MG63 (cell line): ENCODE measurements at regions not wholly inside any gene's neighbourhood (a gene's known extent, or its start where the extent isn't known, plus 50 kb on each side); places are given as distances from the start of the nearest gene placed in this dataset.
"Not testable (repeated sequence)": the region's sequence is repeated elsewhere in the genome, so short reads cannot be mapped to it uniquely, and the experiment has no call there.

Source experiments
- DNase-seq: peaks from one replicate; pipeline ENCODE4 v3.0.0-alpha.2; 2020
- H3K27me3 ChIP-seq: fragments of 250-450 bp; sonication (Bioruptor Pico); 2 replicates; pipeline ENCODE4 v1.5.1; 2020; ENCODE audit warnings: mild to moderate bottlenecking, moderate library complexity
- H3K36me3 ChIP-seq: fragments of 250-450 bp; sonication (Bioruptor Pico); 2 replicates; pipeline ENCODE4 v1.5.1; 2020; ENCODE audit warnings: mild to moderate bottlenecking, moderate library complexity
- H3K4me3 ChIP-seq: fragments of 250-450 bp; sonication (Bioruptor Pico); 2 replicates; pipeline ENCODE4 v1.5.1; 2020; ENCODE audit warnings: mild to moderate bottlenecking, moderate library complexity
- H3K9me3 ChIP-seq: fragments of 250-450 bp; sonication (Bioruptor Pico); 2 replicates; pipeline ENCODE4 v1.5.1; 2020; ENCODE audit warnings: mild to moderate bottlenecking, moderate library complexity

DNA sequence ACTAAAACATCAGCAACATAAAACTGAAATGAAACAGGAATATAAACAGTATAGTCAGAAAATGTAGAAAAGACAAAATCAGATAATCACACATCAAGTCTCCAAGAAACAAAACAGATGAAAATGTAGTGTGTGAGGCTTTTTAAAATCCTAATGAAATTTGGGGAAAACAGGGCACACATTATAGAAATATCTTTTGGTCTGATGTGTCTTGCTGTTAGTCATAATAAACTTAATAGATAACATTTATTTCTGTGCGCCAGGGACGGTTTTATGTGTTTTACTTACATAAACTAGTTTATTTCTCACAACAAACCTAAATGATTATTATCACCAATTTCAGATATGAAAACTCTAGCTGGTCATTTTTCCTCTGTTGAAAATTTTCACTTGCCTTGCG, 293.9 kb upstream of the GATB start:
- Histone ChIP-seq H3K27me3 (no peaks in the 10 kb centered on the region), H3K36me3 (no peaks in the 10 kb centered on the region), H3K4me3 (no peak overlapping the region), H3K9me3 (peaks cover 3% of the 10 kb centered on the region; the same call in 1 of the 2 replicates)
- no peak for DNase-seq

DNA sequence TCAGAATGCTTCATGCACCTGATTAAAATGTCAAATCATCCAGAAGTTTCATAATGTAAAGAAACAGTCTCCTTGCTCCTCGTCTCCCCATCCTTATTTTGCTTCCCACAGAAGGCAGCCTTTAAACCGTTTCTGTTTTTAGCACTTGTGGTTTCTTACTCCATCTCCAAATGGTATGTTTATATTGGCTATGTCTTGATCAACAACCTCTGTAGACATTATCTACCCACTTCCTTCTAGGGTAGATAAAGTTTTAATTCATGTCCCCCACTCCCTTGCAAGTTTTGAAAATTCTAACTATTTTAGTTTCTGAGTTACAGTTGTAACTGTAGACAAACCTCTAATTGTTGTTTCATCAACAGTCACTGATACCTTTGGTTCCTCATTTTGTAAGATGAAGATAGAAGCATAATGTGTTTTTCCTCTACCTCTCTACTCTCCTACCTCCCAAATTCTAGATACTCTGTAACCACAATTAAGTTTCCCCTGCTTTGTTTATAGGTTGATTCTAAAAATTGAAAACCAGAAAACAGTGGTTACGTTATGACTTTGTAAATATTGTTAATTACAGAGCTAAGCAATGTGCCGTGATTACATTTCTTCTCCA, 291.7 kb upstream of the GATB start:
- Histone ChIP-seq H3K9me3 (peaks cover 3% of the 10 kb centered on the region; the same call in 1 of the 2 replicates), H3K4me3 (no peak overlapping the region), H3K36me3 (no peaks in the 10 kb centered on the region), H3K27me3 (no peaks in the 10 kb centered on the region)
- DNase-seq, result no peak

DNA sequence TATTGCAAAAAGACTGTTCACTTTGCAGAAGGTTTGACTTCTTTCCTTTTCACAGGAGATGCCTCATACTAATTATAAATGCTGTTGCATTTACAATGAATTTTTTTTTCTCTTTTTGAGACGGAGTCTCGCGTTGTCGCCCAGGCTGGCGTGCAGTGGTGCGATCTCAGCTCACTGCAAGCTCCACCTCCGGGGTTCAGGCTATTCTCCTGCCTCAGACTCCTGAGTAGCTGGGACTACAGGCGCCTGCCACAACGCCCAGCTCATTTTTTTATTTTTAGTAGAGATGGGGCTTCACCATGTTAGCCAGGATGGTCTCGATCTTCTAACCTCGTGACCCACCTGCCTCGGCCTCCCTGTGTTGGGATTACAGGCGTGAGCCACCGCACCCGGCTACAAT, 290.5 kb upstream of the GATB start:
- H3K9me3 ChIP-seq, H3K36me3 ChIP-seq, DNase-seq, H3K27me3 ChIP-seq, H3K4me3 ChIP-seq: not testable (repeated sequence)

DNA sequence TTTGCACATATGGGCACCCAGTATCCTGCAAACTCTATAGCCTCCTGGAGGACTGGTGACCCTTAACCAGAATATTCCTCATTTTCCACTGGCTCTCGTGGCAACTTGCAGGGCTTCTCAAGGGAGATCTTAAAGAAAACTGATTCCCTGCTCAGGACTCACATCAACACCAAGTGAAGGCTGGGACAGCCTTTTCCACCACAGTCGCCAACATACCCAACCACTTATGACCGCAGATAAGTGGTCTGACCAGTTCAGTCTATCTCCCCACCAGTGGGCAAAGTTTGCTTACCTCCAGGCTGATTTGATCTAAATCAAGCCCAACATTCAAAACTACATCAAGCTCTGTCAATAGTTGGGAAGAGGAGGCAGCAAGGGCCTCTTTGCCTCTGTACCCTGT, 289.3 kb upstream of the GATB start:
- H3K4me3 ChIP-seq, result no peak overlapping the region
- no peaks in the 10 kb centered on the region for H3K27me3 ChIP-seq
- H3K9me3 ChIP-seq, result no peaks in the 10 kb centered on the region
- no peak for DNase-seq
- H3K36me3 ChIP-seq, result no peaks in the 10 kb centered on the region

DNA sequence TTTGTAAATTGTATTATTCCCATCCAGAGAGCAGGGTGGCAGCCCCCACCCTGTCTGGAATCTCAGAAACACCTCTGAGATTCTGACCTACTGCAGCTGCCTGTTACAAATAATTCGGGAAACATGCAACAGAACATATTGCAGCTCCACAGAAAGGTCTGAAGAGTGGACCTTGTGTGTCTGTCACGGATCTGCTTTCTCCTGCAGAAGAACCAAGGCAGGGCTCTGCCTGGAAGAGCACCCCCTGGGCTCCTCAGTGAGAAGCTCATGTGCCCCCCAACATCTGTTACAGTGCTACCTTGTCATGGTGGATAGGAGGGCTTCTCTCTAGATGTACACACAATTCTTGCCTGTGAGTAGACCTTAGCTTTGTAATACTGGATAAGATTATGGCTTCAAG, 286.6 kb upstream of the GATB start:
- H3K4me3 ChIP-seq, result no peak overlapping the region
- no peaks in the 10 kb centered on the region for H3K36me3 ChIP-seq
- H3K9me3 ChIP-seq, result no peaks in the 10 kb centered on the region
- DNase-seq, result no peak
- H3K27me3 ChIP-seq, result no peaks in the 10 kb centered on the region

DNA sequence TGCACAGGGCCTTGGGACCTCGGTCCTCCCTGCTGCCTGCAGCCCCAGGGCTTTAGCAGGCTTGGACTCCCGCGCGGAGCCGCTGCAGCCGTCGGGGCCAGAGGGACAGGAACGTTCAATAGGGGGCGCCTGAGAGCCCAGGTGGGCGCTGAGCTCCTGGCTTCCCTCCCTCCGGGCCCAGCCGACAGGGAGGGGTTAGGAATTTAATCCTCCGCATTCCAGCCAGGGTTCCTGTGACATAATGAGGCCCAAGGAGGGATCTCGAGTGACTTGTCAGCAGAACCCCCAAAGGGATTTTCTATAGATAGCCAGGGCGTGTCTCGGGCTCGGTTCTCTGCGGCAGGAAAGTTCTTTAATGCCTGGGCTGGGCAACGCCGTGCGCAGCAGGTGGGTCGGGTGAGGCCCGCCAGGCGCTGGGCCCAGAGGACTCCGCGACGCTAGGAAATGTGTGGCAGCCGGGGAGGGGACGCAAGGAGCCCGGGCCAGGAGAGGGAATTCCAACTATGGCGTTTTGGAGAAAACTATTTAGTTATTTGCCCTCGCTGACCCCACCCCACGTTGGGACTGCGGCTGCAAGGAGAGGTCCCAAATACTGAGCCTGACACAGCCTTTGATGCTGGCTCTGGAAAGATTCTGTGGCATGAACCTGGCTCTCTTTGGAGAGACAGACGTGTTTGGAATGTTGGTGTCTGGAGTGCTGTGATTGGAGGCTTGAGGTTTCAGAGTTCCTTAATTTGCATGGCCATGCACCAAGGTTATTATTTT, 285.2 kb upstream of the GATB start:
- Histone ChIP-seq H3K27me3 (no peaks in the 10 kb centered on the region), H3K36me3 (no peaks in the 10 kb centered on the region), H3K4me3 (no peak overlapping the region), H3K9me3 (no peaks in the 10 kb centered on the region)
- no peak for DNase-seq

DNA sequence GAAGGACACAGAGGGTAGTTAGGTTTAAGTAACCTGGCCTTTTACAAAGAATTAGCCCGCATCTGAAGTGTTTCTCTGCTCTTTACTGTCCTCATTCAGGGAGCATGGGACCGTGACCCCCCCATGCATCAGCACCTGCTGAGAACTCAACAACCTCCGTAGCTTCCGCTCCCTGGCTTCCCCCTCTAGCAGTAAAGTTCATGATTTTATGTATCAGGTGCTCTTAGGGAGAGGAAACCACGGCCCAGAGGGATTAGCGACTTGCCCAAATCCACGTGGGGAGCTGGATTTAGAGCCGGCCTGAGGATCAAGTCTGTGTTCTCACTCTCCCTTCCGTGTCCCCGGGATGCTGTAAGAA, 284.6 kb upstream of the GATB start:
- Histone ChIP-seq H3K9me3 (no peaks in the 10 kb centered on the region), H3K27me3 (no peaks in the 10 kb centered on the region), H3K4me3 (no peak overlapping the region), H3K36me3 (no peaks in the 10 kb centered on the region)
- DNase-seq, result no peak

DNA sequence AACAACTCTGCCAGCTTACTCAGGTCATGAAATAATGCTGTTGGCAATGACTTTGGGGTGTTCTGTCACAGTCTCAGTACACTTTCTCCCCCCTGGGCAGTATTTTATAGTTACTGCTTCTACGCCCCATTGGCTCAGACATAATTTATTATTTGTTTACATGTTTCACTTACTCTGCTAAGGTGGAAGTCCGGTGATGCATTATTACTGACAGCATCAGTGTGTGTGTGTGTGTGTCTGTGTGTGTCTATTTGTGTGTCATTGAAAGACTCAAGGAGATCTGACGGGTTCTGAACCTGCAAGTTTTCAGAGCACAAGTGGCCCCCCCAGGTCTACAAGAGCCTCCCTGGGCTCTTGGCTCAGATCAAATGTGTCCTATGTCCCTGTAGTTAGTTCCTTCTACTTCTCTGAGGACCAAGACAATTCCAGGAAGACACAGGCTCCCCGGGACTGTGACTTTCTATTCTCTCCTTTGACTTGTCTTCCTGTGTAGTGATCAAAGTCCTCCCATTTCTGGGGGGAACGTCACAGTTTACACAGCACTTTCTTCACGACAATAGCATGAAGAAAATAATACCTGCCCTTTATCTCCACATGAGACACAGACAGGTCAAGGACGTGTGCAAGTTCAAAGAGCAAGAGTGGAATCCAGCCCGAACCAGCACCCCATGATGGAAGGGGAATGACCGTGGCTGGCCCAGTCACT, 283.7 kb upstream of the GATB start:
- H3K27me3 ChIP-seq, result no peaks in the 10 kb centered on the region
- H3K9me3 ChIP-seq, result no peaks in the 10 kb centered on the region
- no peak overlapping the region for H3K4me3 ChIP-seq
- DNase-seq, result no peak
- no peaks in the 10 kb centered on the region for H3K36me3 ChIP-seq

DNA sequence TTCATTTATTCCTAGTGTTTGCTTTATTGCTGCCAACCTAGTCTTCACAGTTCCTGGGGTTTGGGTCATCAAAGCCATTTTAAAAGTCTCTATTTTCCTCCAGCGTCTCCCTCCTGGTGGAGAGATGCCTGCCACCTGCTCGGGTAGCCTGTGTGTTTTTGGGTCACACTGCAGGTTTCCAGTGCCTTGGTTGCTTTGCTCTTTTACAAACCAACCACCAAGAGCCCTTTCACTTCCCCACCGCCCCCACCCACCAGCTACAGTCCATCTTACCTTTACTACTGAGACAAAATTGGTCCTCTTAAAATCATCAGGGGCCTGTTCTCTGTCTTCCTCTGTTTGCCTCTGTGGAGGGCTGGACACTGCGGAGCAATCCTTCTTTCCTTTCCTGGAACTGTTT, 280.5 kb upstream of the GATB start:
- DNase-seq, result no peak
- no peaks in the 10 kb centered on the region for H3K36me3 ChIP-seq
- no peaks in the 10 kb centered on the region for H3K27me3 ChIP-seq
- no peak overlapping the region for H3K4me3 ChIP-seq
- H3K9me3 ChIP-seq, result no peaks in the 10 kb centered on the region

DNA sequence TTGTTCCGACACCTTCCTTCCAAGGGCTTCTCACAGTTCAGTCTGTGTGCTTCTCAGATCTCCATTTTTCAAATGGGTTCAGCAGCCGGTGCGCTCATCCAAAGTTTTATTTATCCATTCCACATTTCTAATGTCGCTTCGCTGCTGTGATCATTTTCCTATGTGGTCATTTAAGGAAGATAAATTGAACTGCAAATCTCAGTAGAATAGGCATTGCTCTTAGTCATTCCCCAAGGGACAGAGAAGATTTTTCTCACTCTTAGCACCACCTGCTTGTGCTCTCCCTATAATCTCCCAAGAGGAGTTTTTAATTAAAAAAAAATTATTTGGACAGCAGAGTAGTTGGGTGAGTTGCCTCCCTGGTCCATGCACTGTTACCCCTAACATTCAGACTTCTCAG, 278.9 kb upstream of the GATB start:
- no peaks in the 10 kb centered on the region for H3K27me3 ChIP-seq
- no peaks in the 10 kb centered on the region for H3K36me3 ChIP-seq
- H3K4me3 ChIP-seq, result no peak overlapping the region
- H3K9me3 ChIP-seq, result no peaks in the 10 kb centered on the region
- no peak for DNase-seq

DNA sequence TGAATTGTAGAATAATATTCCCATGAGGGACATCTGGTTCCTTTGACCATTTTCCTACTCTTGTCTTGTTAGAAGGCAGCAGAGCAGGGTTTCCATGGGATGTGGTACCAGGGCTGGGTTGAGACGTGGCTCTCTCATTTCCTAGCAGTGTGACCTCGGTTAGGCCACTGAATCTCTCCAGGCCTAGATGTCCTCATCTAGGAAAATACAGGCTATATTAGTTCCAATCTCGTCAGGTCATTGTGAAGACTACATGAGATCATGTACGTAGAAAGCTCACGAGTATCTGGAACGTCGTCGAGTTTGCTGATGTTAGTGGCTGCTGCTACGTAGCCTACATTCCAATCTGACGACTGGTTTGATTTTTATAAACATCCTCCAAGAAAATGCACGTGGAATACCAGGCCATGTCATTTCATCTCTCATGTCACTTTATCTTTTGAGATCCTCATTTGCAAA, 278.2 kb upstream of the GATB start:
- Histone ChIP-seq H3K9me3 (no peaks in the 10 kb centered on the region), H3K27me3 (no peaks in the 10 kb centered on the region), H3K4me3 (no peak overlapping the region), H3K36me3 (no peaks in the 10 kb centered on the region)
- DNase-seq, result peak; percentile 20

DNA sequence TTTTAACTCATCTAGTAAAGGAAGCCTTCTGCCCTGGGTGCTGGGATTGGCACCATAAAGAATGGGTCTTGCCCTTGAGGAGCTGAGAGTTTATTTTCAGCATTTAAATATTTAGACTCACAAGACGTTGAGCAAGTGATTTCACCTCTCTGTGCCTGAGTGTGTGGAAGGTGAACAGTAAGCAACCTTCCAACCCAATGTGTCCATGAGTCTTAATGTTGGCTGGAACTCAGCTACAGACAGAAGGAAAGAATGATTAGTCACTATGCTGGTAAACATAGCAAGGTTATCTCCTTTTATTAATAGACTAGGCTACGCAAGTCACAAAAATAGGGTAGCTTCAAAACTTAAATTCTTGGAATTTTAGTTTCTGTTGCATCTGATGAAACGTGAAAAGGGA, 277.4 kb upstream of the GATB start:
- no peaks in the 10 kb centered on the region for H3K27me3 ChIP-seq
- H3K36me3 ChIP-seq, result no peaks in the 10 kb centered on the region
- peak; percentile 23 for DNase-seq
- no peaks in the 10 kb centered on the region for H3K9me3 ChIP-seq
- no peak overlapping the region for H3K4me3 ChIP-seq

DNA sequence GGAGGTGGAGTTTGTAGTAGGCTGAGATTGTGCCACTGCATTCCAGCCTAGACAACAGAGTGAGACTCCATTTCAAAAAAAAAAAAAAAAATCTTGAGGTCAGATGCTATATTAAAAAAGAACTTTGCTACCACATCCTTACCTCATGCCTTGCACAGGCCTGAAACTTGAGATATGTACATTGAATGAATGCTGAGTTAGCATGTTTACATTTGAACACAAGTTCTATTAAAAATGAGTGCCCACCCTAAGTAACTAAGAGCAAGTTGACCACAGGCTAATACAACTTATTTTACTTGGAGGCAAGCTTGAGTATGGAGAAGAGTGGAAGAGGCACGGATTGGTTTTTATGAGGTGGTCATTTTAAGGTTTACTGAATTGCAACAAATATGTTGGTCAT, 276.6 kb upstream of the GATB start:
- Histone ChIP-seq H3K27me3 (no peaks in the 10 kb centered on the region), H3K9me3 (no peaks in the 10 kb centered on the region), H3K4me3 (no peak overlapping the region), H3K36me3 (no peaks in the 10 kb centered on the region)
- no peak for DNase-seq

DNA sequence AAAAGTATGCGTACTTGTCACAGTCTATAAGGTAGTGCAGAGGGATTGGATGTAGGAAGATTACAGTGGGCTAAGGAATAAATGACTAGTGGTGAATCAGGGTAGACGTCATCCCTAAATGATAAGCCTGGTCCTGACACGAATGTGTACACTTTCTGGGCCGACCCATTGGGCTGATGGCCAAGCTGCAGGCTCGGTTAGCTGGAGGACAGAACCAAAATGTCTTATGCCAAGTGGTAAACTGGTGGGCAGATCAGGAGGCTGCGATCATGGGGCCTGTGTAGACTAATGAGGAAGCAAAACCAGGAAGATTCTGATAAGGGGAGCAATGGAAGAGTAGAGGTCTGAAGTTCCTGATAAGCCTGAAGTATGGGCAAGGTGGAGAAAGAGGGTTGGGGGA, 272.8 kb upstream of the GATB start:
- DNase-seq, result no peak
- Histone ChIP-seq H3K9me3 (no peaks in the 10 kb centered on the region), H3K27me3 (no peaks in the 10 kb centered on the region), H3K36me3 (no peaks in the 10 kb centered on the region), H3K4me3 (no peak overlapping the region)

DNA sequence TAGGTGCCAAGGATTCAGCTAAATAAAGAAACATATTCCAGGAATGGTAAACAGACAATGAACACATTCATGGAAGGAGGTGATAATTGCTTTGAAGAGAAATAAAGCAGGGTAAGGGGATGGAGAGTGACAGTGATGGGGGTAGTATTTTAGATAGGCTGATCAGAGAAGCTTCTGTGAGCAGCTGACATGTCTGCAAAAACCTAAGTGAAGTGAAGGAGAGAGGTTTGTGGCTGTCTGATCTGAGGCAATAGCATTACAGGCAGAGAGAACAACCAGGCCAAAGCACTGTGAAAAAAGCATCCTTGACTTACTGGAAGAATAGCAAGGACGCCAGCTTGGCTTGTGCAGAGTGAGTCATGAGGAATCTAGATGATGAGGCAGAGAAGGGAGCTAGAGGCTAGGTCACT, 271.9 kb upstream of the GATB start:
- Histone ChIP-seq H3K9me3 (no peaks in the 10 kb centered on the region), H3K4me3 (no peak overlapping the region), H3K36me3 (no peaks in the 10 kb centered on the region), H3K27me3 (no peaks in the 10 kb centered on the region)
- peak; percentile 71 for DNase-seq

DNA sequence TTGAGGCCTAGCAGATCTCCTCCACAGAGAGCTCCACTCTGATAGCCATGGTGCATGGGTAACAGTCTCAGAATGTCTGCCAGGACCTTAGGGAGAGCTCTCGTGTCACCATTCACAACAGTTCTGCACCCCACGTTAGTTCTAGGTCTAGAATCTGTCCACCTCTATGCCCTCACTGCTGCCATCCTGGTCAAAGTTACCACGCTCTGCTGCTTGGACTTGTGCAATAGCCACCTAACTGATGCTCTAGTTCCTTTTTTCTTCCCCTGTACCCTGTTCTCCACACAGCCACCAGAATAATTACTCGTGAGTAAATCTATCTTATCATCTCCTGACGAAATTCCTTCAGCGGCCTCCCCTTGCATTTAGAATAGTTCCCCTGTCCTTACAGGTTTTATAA, 268.8 kb upstream of the GATB start:
- Histone ChIP-seq H3K27me3 (no peaks in the 10 kb centered on the region), H3K4me3 (no peak overlapping the region), H3K9me3 (no peaks in the 10 kb centered on the region), H3K36me3 (no peaks in the 10 kb centered on the region)
- no peak for DNase-seq

DNA sequence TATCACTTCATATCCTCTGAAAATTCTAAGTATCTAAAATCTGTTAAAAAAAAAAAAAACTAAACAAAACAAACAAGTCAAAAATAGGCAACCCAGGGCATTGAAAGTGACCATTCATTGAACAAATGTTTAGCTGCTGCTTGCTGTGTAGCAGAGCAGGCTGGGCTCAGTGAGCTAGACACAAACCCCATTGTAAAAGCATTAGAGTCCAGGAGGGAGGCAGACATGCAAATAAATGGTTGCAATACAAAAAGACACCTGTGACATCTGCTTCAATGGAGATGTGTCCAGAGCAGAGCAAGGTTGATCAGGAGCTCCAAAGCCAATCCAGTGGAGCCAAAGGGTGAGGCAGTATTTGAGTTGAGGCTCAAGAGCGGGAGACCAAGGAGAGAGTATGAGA, 267.3 kb upstream of the GATB start:
- H3K36me3 ChIP-seq, result no peaks in the 10 kb centered on the region
- no peak for DNase-seq
- no peaks in the 10 kb centered on the region for H3K9me3 ChIP-seq
- no peaks in the 10 kb centered on the region for H3K27me3 ChIP-seq
- no peak overlapping the region for H3K4me3 ChIP-seq

DNA sequence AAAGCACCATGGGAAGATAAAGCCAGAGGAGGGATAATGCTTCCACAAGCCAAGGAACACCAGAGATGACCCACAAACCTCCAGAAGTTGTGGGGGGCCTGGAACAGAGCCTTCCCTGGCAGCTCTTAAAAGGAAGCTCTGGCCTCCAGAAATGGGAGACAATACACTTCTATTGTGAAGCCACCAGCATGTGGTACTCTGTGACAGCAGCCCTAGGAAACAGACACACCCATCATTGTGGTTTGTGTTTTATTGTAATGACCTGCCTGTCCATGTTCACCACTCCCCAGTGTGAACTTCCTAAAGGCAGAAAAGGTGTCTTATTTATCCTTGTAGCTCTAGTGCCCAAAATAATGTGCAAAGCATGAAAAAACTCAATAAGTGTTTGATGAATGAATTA, 264.1 kb upstream of the GATB start:
- Histone ChIP-seq H3K4me3 (no peak overlapping the region), H3K9me3 (no peaks in the 10 kb centered on the region), H3K27me3 (no peaks in the 10 kb centered on the region), H3K36me3 (no peaks in the 10 kb centered on the region)
- DNase-seq, result no peak
